ENCODE measurements at regions not wholly inside any gene's neighbourhood (a gene's known extent, or its start where the extent isn't known, plus 50 kb on each side); places are given as distances from the start of the nearest gene placed in this dataset.

GRCh38 chrX:124737771-124738170, 391.4 kb downstream of the SH2D1A start:
- DNase-seq: no peak
- intact Hi-C loops (cut with micrococcal nuclease; ENCODE audit: unreplicated experiment): no loop called here

DNA sequence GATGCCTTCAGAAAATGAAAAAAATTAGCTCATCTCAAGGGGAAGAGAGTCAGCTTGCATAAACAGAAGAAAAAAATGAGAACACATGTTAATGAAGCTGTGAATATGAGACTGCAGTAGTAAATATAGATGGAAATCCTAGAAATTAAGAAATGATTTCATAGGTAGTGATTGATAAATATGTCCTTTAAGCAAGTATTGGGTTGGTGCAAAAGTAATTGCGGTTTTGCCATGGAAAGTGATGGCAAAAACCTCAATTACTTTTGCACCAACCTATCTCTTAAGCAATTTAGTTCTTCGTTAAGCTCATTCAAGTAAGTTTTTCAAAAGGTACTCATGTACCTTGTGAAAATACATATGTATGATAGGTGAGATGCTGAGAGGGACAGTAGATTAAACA, 400.9 kb downstream of the SH2D1A start:
- H3K36me3 Mint-ChIP-seq (ENCODE audit: insufficient read depth, unreplicated experiment): no peaks in the 10 kb centered on the region

More at GRCh38 chrX:124737771-124738170, 391.4 kb downstream of the SH2D1A start:
- no peak overlapping the region for H3K27ac Mint-ChIP-seq (ENCODE audit: unreplicated experiment)
- H3K36me3 Mint-ChIP-seq (ENCODE audit: insufficient read depth, unreplicated experiment): no peaks in the 10 kb centered on the region
- BruUV-seq (replicated peaks): no TSS peak
- peaks cover 8% of the 10 kb centered on the region for H3K27me3 Mint-ChIP-seq (ENCODE audit: unreplicated experiment)
- no peak overlapping the region for H3K4me3 Mint-ChIP-seq (ENCODE audit: low read depth, unreplicated experiment)
- no peaks in the 10 kb centered on the region for H3K4me1 Mint-ChIP-seq (ENCODE audit: low read depth, unreplicated experiment)
- H3K9me3 Mint-ChIP-seq (ENCODE audit: low read depth, unreplicated experiment): no peaks in the 10 kb centered on the region
- TF ChIP-seq, protein P1, sequence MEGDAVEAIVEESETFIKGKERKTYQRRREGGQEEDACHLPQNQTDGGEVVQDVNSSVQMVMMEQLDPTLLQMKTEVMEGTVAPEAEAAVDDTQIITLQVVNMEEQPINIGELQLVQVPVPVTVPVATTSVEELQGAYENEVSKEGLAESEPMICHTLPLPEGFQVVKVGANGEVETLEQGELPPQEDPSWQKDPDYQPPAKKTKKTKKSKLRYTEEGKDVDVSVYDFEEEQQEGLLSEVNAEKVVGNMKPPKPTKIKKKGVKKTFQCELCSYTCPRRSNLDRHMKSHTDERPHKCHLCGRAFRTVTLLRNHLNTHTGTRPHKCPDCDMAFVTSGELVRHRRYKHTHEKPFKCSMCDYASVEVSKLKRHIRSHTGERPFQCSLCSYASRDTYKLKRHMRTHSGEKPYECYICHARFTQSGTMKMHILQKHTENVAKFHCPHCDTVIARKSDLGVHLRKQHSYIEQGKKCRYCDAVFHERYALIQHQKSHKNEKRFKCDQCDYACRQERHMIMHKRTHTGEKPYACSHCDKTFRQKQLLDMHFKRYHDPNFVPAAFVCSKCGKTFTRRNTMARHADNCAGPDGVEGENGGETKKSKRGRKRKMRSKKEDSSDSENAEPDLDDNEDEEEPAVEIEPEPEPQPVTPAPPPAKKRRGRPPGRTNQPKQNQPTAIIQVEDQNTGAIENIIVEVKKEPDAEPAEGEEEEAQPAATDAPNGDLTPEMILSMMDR (IDR thresholded peaks at IDR 0.05; ENCODE audit: unreplicated experiment): no peak
- CTCF ChIA-PET: no interaction called here

GRCh38 chrX:124764354-124764753, 418.0 kb downstream of the SH2D1A start:
- intact Hi-C loops (cut with micrococcal nuclease; ENCODE audit: unreplicated experiment): no loop called here
- BruUV-seq (replicated peaks): no TSS peak
- CTCF ChIA-PET: no interaction called here
- Mint-ChIP-seq H3K36me3 (ENCODE audit: insufficient read depth, unreplicated experiment) (no peaks in the 10 kb centered on the region), H3K4me1 (ENCODE audit: low read depth, unreplicated experiment) (no peaks in the 10 kb centered on the region), H3K27me3 (ENCODE audit: unreplicated experiment) (no peaks in the 10 kb centered on the region), H3K4me3 (ENCODE audit: low read depth, unreplicated experiment) (no peak overlapping the region), H3K9me3 (ENCODE audit: low read depth, unreplicated experiment) (no peaks in the 10 kb centered on the region), H3K27ac (ENCODE audit: unreplicated experiment) (no peak overlapping the region)
- TF ChIP-seq, protein P1 (IDR thresholded peaks at IDR 0.05; ENCODE audit: unreplicated experiment): no peak
- no peak for DNase-seq

More for the DNA sequence above, 400.9 kb downstream of the SH2D1A start:
- no peaks in the 10 kb centered on the region for H3K4me1 Mint-ChIP-seq (ENCODE audit: low read depth, unreplicated experiment)
- intact Hi-C loops (cut with micrococcal nuclease; ENCODE audit: unreplicated experiment): no loop called here
- H3K27ac Mint-ChIP-seq (ENCODE audit: unreplicated experiment): no peak overlapping the region
- CTCF ChIA-PET: interaction anchor here (0.7 kb wide), 2 partner anchors 87 to 100 kb away, joined by 3 read pairs; no protein-coding TSS in a partner anchor
- H3K4me3 Mint-ChIP-seq (ENCODE audit: low read depth, unreplicated experiment): no peak overlapping the region
- no peaks in the 10 kb centered on the region for H3K27me3 Mint-ChIP-seq (ENCODE audit: unreplicated experiment)
- no TSS peak for BruUV-seq (replicated peaks)
- DNase-seq: no peak
- TF ChIP-seq, protein P1 (IDR thresholded peaks at IDR 0.05; ENCODE audit: unreplicated experiment): no peak
- no peaks in the 10 kb centered on the region for H3K9me3 Mint-ChIP-seq (ENCODE audit: low read depth, unreplicated experiment)

DNA sequence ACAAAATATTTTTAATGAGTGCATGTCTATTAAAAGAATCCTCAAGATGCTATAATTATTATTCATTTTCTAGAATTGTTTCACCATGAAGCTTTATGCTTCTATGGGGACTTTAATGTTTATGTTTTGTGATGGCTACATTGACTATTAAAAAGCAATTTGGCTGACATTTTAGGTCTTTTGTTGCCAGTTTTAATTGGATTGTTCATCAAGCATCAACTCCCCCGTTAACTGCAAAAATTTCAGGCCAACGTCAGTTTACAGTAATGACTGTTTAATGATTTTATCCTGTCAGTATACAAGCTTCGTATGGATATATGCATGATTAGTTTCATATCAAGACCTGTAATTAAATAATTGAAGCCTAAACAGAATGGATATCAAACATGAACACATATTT, 422.8 kb downstream of the SH2D1A start:
- no peak for DNase-seq
- Mint-ChIP-seq H3K27ac (ENCODE audit: unreplicated experiment) (no peak overlapping the region), H3K4me1 (ENCODE audit: low read depth, unreplicated experiment) (no peaks in the 10 kb centered on the region), H3K36me3 (ENCODE audit: insufficient read depth, unreplicated experiment) (no peaks in the 10 kb centered on the region), H3K9me3 (ENCODE audit: low read depth, unreplicated experiment) (no peaks in the 10 kb centered on the region), H3K4me3 (ENCODE audit: low read depth, unreplicated experiment) (no peak overlapping the region), H3K27me3 (ENCODE audit: unreplicated experiment) (no peaks in the 10 kb centered on the region)
- TF ChIP-seq, protein P1 (IDR thresholded peaks at IDR 0.05; ENCODE audit: unreplicated experiment): no peak
- no TSS peak for BruUV-seq (replicated peaks)
- CTCF ChIA-PET: no interaction called here
- intact Hi-C loops (cut with micrococcal nuclease; ENCODE audit: unreplicated experiment): no loop called here
